PC-3 (cell line): ENCODE measurements at regions not wholly inside any gene's neighbourhood (a gene's known extent, or its start where the extent isn't known, plus 50 kb on each side); places are given as distances from the start of the nearest gene placed in this dataset.
A peak's percentile ranks its signal among the peaks of the same experiment; 100 is the strongest.

ENCODE experiments used
- ATAC-seq: fragments of 200-7000 bp; cut with Tn5 transposase; 2 replicates; pipeline ENCODE4 v1.9.1; 2020; ENCODE audit warnings: mild to moderate bottlenecking, moderate library complexity
- BruUV-seq: library from RNA; stranded (reverse); fragments of 400-500 nt; replicated peaks from 2 replicates; lab custom pipeline; 2021; lab: Mats Ljungman, UMichigan
- CTCF ChIA-PET: fragments of 300-600 bp; sonication (Branson Sonifier 250); formaldehyde crosslinking; loops from one replicate; lab custom pipeline; 2022; ENCODE audit warnings: antibody characterized with exemption; lab: Charles Lee
- POLR2A ChIA-PET: fragments of 300-600 bp; sonication (Branson Sonifier 250); formaldehyde crosslinking; loops from one replicate; lab custom pipeline; 2022; ENCODE audit warnings: antibody characterized with exemption; ENCODE audit not compliant: unreplicated experiment; lab: Charles Lee
- DNase-seq: peaks from one replicate; pipeline ENCODE4 v3.0.0-alpha.2; 2015
- H2AFZ ChIP-seq: fragments of 300-600 bp; sonication (generic); 2 replicates; pipeline ENCODE4 v1.6.0; 2016; ENCODE audit warnings: antibody characterized with exemption, low read length
- H3F3A ChIP-seq: fragments of 300-600 bp; sonication (generic); one replicate; pipeline ENCODE4 v1.6.0; 2017; ENCODE audit warnings: antibody characterized with exemption, low read length, control low read depth, mild to moderate bottlenecking; ENCODE audit not compliant: unreplicated experiment
- H3K27ac ChIP-seq: fragments of 300-600 bp; sonication (generic); 2 replicates; pipeline ENCODE4 v1.5.1; 2016; ENCODE audit warnings: mild to moderate bottlenecking, low read length
- H3K27me3 ChIP-seq: fragments of 300-600 bp; sonication (generic); 2 replicates; pipeline ENCODE4 v1.6.1; 2016; ENCODE audit warnings: low read length, mixed read lengths
- H3K36me3 ChIP-seq: fragments of 300-600 bp; sonication (generic); 2 replicates; pipeline ENCODE4 v1.6.1; 2016; ENCODE audit warnings: low read depth, mixed run types, low read length, mixed read lengths
- H3K4me1 ChIP-seq: fragments of 300-600 bp; sonication (generic); 2 replicates; pipeline ENCODE4 v1.5.1; 2016; ENCODE audit warnings: low read length; ENCODE audit not compliant: insufficient read depth
- H3K4me2 ChIP-seq: fragments of 300-600 bp; sonication (generic); 2 replicates; pipeline ENCODE4 v1.6.0; 2016; ENCODE audit warnings: low read length
- H3K4me3 ChIP-seq: fragments of 300-600 bp; sonication (generic); 2 replicates; pipeline ENCODE4 v1.5.1; 2016; ENCODE audit warnings: mild to moderate bottlenecking, low read length, mixed read lengths
- H3K79me2 ChIP-seq: fragments of 300-600 bp; sonication (generic); 2 replicates; pipeline ENCODE4 v1.6.1; 2017; ENCODE audit warnings: low read length, mixed read lengths
- H3K9ac ChIP-seq: fragments of 300-600 bp; sonication (generic); 2 replicates; pipeline ENCODE4 v1.6.0; 2016; ENCODE audit warnings: mild to moderate bottlenecking, low read length
- H3K9me2 ChIP-seq: fragments of 300-600 bp; sonication (generic); replicated peaks from 2 replicates; pipeline ENCODE4 v1.6.1; 2016; ENCODE audit warnings: mixed run types, low read length, mixed read lengths
- H3K9me3 ChIP-seq: fragments of 300-600 bp; sonication (generic); 2 replicates; pipeline ENCODE4 v1.6.1; 2016; ENCODE audit warnings: low read length, mixed read lengths
- H4K20me1 ChIP-seq: fragments of 300-600 bp; sonication (generic); 2 replicates; pipeline ENCODE4 v1.6.1; 2016; ENCODE audit warnings: low read length, mixed read lengths
- EZH2 ChIP-seq: fragments of 300-600 bp; sonication (generic); IDR thresholded peaks from one replicate; pipeline ENCODE4 v1.6.1; 2017; ENCODE audit warnings: antibody characterized with exemption, mild to moderate bottlenecking, low read length; ENCODE audit not compliant: unreplicated experiment
- EZH2phosphoT487 ChIP-seq: fragments of 300-600 bp; sonication (generic); IDR thresholded peaks from 2 replicates; pipeline ENCODE4 v1.6.1; 2018; ENCODE audit warnings: mild to moderate bottlenecking, antibody characterized with exemption, low read length, borderline replicate concordance
- intact Hi-C: fragments of 100-400 bp; cut with micrococcal nuclease; formaldehyde crosslinking; loops from 2 replicates; pipeline ENCODE4 v1.9.0; 2023
- TF ChIP-seq, protein P1 (sequence below): fragments of 300-600 bp; sonication (generic); conservative IDR thresholded peaks from 2 replicates; pipeline ENCODE4 v1.5.1; 2017; ENCODE audit warnings: antibody characterized with exemption, low read depth, mild to moderate bottlenecking, low read length

DNA sequence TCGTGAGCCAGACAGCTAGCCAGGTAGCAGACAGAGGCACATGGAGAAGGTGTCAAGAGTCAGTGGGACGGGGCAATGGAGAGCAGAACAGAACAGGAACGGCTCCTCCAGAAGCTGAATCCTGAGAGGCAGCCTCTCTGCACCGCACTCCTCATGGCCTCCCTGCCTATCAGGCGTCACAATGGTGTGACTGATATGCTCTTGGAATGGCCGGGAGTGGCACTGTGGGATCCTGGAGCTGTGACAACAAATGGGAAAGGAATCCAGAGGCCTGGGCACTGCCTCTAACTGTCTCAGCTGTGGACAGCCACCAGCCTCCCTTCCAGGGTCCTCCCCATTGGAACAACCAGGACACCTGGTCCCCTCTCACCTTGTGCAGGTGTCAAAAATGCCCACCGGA is 89.1 kb upstream of the ID2 start:
- ChIA-PET POLR2A (no interaction called here), CTCF (no interaction called here)
- Histone ChIP-seq H3F3A (no peaks in the 10 kb centered on the region), H3K79me2 (no peaks in the 10 kb centered on the region), H3K36me3 (no peaks in the 10 kb centered on the region), H4K20me1 (no peaks in the 10 kb centered on the region), H3K9me3 (no peaks in the 10 kb centered on the region), H3K27me3 (no peaks in the 10 kb centered on the region), H3K9me2 (no peaks in the 10 kb centered on the region), H3K9ac (no peak overlapping the region), H3K4me1 (peaks cover 13% of the 10 kb centered on the region), H3K27ac (no peak overlapping the region), H3K4me3 (no peak overlapping the region), H3K4me2 (no peak overlapping the region), H2AFZ (no peak overlapping the region)
- DNase-seq: peak; percentile 27
- TF ChIP-seq, protein P1, sequence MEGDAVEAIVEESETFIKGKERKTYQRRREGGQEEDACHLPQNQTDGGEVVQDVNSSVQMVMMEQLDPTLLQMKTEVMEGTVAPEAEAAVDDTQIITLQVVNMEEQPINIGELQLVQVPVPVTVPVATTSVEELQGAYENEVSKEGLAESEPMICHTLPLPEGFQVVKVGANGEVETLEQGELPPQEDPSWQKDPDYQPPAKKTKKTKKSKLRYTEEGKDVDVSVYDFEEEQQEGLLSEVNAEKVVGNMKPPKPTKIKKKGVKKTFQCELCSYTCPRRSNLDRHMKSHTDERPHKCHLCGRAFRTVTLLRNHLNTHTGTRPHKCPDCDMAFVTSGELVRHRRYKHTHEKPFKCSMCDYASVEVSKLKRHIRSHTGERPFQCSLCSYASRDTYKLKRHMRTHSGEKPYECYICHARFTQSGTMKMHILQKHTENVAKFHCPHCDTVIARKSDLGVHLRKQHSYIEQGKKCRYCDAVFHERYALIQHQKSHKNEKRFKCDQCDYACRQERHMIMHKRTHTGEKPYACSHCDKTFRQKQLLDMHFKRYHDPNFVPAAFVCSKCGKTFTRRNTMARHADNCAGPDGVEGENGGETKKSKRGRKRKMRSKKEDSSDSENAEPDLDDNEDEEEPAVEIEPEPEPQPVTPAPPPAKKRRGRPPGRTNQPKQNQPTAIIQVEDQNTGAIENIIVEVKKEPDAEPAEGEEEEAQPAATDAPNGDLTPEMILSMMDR: no peak
- TF ChIP-seq EZH2 (no peak), EZH2phosphoT487 (no peak)
- intact Hi-C loops: no loop called here
- BruUV-seq: no TSS peak
- 0 out of 2 replicates have a peak, but pooled peaks have one; percentile 20 for ATAC-seq

DNA sequence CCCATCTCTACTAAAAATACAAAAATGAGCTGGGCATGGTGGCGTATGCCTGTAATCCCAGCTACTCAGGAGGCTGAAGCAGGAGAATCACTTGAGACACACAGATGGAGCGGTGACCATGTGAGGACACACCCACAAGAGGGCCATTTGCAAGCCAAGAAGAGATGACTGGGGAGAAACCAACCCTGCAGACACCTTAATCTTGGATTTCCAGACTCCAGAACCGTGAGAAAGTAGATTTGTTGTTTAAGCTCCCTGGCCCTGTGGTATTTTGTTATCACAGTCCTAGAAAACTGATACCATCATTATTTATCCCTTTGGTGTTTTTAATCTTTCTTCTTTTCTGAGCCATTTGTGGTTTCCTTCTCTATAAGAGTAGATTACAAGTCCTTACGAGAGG is 88.6 kb upstream of the ID2 start:
- no peaks in the 10 kb centered on the region for H4K20me1 ChIP-seq
- H3K27ac ChIP-seq: no peak overlapping the region
- H3K27me3 ChIP-seq: no peaks in the 10 kb centered on the region
- H3K9me2 ChIP-seq: no peaks in the 10 kb centered on the region
- ATAC-seq (no peak), DNase-seq (no peak)
- peaks cover 18% of the 10 kb centered on the region for H3K4me1 ChIP-seq
- TF ChIP-seq, protein P1: no peak
- TF ChIP-seq EZH2phosphoT487: no peak
- TF ChIP-seq EZH2: no peak
- no peaks in the 10 kb centered on the region for H3F3A ChIP-seq
- H3K9me3 ChIP-seq: no peaks in the 10 kb centered on the region
- H2AFZ ChIP-seq: no peak overlapping the region
- no peak overlapping the region for H3K4me2 ChIP-seq
- BruUV-seq: no TSS peak
- intact Hi-C loops: no loop called here
- H3K36me3 ChIP-seq: no peaks in the 10 kb centered on the region
- no peak overlapping the region for H3K4me3 ChIP-seq
- H3K9ac ChIP-seq: no peak overlapping the region
- no peaks in the 10 kb centered on the region for H3K79me2 ChIP-seq
- ChIA-PET POLR2A (no interaction called here), CTCF (no interaction called here)

DNA sequence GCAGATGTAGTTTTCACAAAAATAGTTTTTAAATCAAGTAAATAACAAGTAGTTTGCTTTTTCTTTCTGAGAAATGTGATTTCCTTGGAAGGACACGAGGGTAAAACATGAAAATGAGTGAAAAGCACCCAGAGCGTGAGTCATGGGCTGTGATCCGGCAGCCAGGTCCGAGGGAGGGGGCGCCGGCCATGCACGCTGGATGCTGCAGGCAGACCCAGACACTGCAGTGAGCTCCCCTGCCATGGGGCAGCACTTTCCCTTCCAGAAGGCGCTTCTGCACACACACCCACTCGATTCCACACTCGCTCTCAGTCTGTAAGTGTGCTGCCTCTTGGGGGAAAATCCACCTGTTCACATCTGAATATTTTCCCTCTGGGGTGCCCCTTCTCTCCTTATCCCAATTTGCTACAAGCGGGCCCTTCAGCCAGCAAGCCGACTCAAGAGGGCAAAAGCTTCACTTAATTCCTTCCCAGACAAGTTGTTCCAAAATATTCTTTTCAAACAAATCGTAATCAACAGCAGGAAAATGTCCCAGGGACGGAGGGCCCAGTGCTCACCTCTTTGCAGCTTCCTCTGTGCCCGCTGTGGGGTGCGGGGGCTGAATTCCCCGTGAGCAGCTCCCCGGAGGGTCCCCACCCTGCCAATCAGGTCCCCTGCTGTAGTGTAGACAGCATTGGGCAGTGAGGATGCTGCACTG is 87.0 kb upstream of the ID2 start:
- no peaks in the 10 kb centered on the region for H3K36me3 ChIP-seq
- no peaks in the 10 kb centered on the region for H3K9me3 ChIP-seq
- CTCF ChIA-PET: no interaction called here
- intact Hi-C loops: no loop called here
- DNase-seq (no peak), ATAC-seq (no peak)
- H3K4me3 ChIP-seq: no peak overlapping the region
- no peak overlapping the region for H2AFZ ChIP-seq
- no peak overlapping the region for H3K4me2 ChIP-seq
- no peaks in the 10 kb centered on the region for H3F3A ChIP-seq
- TF ChIP-seq, protein P1: no peak
- TF ChIP-seq EZH2: no peak
- no peak for TF ChIP-seq EZH2phosphoT487
- no peaks in the 10 kb centered on the region for H4K20me1 ChIP-seq
- H3K4me1 ChIP-seq: peaks cover 22% of the 10 kb centered on the region
- no peaks in the 10 kb centered on the region for H3K27me3 ChIP-seq
- no peak overlapping the region for H3K27ac ChIP-seq
- no peaks in the 10 kb centered on the region for H3K9me2 ChIP-seq
- H3K79me2 ChIP-seq: no peaks in the 10 kb centered on the region
- H3K9ac ChIP-seq: no peak overlapping the region
- POLR2A ChIA-PET: no interaction called here
- BruUV-seq: no TSS peak
